Skin epidermis (tissue), 12 donors: ENCODE measurements at regions not wholly inside any gene's neighbourhood (a gene's known extent, or its start where the extent isn't known, plus 50 kb on each side); places are given as distances from the start of the nearest gene placed in this dataset.

Experiments used
- H3K27ac ChIP-seq, 21 experiments: fragments of 200-600 bp; sonication (generic) in 11 of 21; one replicate each; pipeline ENCODE4 v1.5.0; 2020; ENCODE audit warnings: mild to moderate bottlenecking in 3 of 21, inconsistent platforms in 2 of 21, moderate library complexity in 2 of 21
- H3K4me3 ChIP-seq, 7 experiments: fragments of 200-600 bp; sonication (generic) in 2 of 7; one replicate each; pipeline ENCODE4 v1.5.0; 2020; ENCODE audit warnings: inconsistent platforms in 2 of 7, mild to moderate bottlenecking in 2 of 7, moderate library complexity in 1 of 7

GRCh38 chr11:127223026-127223425, 222.5 kb upstream of the KIRREL3 start:
- Histone ChIP-seq H3K27ac (no peak overlapping the region), H3K4me3 (no peak overlapping the region)

- no peak overlapping the region for H3K4me3 ChIP-seq
- H3K27ac ChIP-seq = no peak overlapping the region
These were observed 219.1 kb upstream of the KIRREL3 start for GRCh38 chr11:127219704-127220103.

DNA sequence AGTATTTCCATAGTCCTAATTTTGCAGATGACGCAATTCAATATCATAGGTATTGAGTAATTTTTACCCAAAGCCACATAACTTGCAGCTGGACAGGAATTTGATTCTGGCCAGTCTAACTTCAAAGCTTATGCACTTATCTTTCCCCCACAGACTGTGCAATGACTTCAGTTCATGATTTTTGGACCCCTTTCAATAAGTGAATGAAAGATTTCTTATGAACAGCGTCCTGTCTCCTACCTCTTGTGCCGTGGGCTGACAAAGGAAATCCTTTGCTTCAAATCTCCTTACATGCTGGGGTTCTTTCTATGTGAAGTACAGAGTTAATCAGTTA, 217.7 kb upstream of the KIRREL3 start:
- Histone ChIP-seq H3K27ac (no peak overlapping the region), H3K4me3 (no peak overlapping the region)

DNA sequence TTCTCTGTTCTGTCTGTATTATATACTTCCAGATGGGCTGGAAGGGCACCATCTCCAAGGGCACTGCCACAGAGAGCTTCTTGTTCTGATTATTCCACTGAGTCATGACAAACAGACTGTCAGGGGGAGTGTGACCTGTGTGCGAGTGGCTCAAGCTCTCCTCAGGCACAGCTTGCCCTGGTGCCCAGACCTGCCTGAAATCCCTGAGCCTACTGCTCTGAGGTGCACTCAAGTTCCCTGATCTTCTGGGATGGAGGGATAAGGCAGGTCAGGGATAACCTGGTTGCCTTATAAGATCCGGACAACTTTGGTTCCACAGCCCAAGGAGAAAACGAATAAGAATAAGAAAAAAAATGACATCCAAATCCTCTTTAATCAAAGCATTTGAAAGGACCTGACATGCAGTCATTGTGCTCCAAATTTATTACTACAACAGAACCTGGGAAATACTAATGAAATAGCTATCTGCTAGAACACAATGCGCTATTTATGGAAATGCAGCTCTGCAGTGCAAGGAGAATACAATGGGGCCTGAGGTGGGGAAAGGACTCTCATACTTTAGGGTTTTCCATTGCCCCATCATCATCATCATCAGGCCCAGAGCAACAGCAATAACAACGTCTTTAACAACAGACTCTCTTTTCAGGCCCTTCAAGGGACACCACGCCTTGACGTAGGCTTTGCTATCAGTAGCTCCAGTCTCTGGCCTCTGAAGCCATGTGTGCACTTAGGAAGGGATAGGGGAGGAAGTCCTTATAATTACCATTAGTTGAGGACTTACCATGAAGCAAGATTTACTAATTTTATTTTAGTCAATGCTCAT, 217.1 kb upstream of the KIRREL3 start:
- H3K27ac ChIP-seq = no peak overlapping the region

GRCh38 chr11:127205688-127206217, 205.2 kb upstream of the KIRREL3 start:
- Histone ChIP-seq H3K27ac (no peak overlapping the region), H3K4me3 (no peak overlapping the region)

More for the DNA sequence above, 217.1 kb upstream of the KIRREL3 start:
- H3K4me3 ChIP-seq = no peak overlapping the region

- no peak overlapping the region for H3K4me3 ChIP-seq
- H3K27ac ChIP-seq = no peak overlapping the region
These were observed 202.9 kb upstream of the KIRREL3 start for GRCh38 chr11:127203490-127203889.

DNA sequence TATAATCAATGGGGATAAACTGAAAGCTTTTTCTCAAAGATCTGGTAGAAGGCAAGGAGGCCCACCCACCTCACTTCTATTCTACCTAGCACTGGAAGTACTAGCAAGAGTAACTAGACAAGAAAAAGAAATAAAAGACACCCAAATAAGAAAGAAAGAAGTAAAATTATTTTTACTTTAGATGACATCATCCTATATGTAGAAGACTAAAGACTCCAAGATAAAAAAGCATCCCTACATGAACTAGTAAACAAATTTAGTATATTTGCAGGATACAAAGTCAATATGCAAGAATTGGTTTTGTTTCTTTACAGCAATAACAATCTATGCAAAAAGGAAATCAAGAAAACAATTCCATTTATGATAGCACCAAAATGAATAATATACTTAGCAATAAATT, 201.5 kb upstream of the KIRREL3 start:
- H3K4me3 ChIP-seq = no peak overlapping the region
- H3K27ac ChIP-seq = no peak overlapping the region

DNA sequence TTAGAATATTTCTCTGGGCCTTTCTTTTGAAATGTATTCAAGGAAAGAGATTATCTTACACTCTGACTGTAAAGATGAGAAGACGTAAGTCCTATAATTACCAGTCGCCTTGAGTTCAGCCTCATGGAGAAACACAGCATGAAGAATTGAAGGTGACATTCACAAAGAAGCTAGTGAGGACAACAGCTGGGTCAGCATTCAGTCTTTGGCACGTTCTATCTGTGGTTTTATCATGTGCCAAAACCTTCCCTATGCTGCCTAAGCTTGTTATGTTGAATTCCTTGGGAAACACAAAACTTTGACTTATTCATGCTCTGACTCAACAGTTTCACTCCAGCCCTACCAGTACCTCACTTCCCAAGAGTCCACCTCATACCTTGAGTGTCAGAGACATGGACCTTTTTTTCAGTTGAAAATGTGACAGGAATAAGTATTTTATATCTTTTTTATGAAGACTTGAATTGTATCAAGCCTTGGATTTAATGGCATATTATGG, 198.8 kb upstream of the KIRREL3 start:
- Histone ChIP-seq H3K27ac (no peak overlapping the region), H3K4me3 (no peak overlapping the region)

- H3K27ac ChIP-seq = no peak overlapping the region
- H3K4me3 ChIP-seq = no peak overlapping the region
These were observed 195.0 kb upstream of the KIRREL3 start for GRCh38 chr11:127195501-127196120.

GRCh38 chr11:127194521-127194920, 194.0 kb upstream of the KIRREL3 start:
- Histone ChIP-seq H3K27ac (no peak overlapping the region), H3K4me3 (no peak overlapping the region)

DNA sequence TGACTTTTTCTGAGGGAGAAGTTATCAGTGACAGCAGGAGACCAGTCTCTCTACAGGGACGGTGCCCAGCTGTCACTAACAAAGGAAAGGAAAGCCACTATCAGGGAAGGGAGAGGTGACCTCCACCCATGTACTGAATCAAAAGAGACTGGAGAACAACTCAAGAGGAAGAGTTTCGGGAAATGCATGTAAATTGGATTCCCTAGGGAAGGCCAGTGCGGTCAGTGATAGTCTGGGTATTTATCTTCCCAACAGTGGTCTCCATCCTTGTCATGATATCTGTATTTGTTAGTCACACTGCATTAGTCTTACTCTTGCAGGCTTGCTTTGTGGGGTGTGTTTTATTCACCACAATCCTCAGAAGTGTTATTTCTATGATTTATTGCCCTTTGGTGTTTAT, 193.4 kb upstream of the KIRREL3 start:
- H3K4me3 ChIP-seq = no peak overlapping the region
- no peak overlapping the region for H3K27ac ChIP-seq

- no peak overlapping the region for H3K4me3 ChIP-seq
These were observed 191.1 kb upstream of the KIRREL3 start for GRCh38 chr11:127191689-127192088.

DNA sequence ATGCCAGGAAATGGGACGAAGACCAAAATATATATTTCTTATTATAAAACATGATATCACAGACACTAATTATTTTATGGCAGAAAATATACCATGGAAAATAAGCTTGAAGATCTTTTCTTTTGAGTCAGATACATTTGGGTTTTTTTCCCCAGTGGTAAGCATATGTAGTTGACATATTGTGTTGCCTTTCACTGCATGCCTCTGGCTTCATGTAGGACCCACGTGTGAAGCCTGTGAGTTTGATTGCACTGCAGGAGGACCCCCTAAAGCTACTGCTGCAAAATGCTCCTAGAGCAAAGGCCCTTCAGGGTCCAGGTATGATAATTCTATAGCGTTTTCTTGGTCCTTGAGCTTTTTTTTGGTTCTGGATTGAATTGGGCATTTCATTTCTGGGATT, 190.7 kb upstream of the KIRREL3 start:
- Histone ChIP-seq H3K27ac (no peak overlapping the region), H3K4me3 (no peak overlapping the region)

More at GRCh38 chr11:127191689-127192088, 191.1 kb upstream of the KIRREL3 start:
- H3K27ac ChIP-seq = no peak overlapping the region

DNA sequence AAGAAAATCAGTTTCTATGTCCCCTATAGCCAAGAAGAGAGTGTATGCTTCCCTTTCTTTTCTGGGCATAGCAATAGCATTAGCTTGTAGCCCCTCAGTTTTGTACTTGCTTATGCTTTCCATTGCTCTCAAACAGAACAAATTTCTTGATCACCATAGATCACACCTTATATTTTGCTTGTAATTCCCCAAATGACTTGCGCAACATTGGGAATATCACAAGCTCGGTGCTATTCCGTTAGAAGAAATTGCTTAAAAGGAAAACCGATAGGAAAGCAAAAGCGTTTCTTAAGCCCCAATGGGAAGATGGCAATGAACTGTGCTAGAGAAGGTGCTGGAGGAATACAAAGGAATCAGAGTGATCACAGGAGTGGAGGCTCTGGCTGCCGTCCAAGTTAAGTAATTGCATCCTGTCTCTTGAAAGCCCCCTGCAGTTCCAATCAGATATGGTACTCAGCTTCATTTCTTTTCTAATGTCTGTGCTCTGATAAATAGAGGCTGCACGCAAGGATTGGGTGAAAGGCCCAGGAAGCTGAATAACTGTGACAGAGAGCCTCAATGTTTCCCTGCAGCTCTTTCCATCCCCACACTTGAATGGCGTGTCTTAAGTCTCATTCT, 182.1 kb upstream of the KIRREL3 start:
- no peak overlapping the region for H3K4me3 ChIP-seq
- no peak overlapping the region for H3K27ac ChIP-seq

DNA sequence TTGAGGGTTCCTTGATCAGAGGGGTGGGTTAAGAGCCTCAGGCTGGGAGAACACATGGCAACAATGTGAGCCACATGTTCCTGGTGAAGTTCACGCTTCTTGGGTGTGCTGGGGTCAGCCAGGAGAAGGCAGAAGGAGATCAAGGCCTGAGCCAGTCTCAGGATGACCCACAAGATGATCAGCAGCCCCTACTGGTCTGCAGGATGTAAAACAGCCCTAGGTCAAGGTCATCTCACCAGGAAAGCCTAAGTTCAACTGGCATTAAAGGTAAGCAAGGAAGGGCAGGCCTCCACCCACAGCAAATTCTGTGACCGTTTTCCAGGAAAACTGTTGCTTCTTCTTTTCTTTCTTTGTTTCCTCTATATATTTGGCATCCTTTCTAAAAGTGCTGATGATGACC, 156.7 kb upstream of the KIRREL3 start:
- H3K4me3 ChIP-seq = no peak overlapping the region
- no peak overlapping the region for H3K27ac ChIP-seq

DNA sequence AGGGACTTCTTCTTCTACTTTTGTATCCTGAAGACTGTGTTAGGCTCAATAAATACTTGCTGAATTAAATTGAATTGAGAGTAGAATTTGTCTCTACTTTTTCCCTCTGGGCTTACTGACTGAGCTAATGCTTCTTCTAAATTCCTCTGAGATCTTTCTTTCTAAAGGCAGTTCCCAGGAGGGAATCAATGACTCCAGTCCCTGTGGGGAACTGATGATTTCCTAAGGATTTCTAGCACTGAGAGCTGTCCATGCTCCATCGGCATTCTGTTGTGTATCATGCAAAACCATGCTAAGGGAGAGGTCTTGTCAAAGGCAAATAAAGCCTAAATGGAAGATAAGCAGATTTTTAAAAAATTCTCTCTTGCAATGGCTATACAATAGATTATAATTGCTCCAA, 148.8 kb upstream of the KIRREL3 start:
- no peak overlapping the region for H3K27ac ChIP-seq
- no peak overlapping the region for H3K4me3 ChIP-seq

DNA sequence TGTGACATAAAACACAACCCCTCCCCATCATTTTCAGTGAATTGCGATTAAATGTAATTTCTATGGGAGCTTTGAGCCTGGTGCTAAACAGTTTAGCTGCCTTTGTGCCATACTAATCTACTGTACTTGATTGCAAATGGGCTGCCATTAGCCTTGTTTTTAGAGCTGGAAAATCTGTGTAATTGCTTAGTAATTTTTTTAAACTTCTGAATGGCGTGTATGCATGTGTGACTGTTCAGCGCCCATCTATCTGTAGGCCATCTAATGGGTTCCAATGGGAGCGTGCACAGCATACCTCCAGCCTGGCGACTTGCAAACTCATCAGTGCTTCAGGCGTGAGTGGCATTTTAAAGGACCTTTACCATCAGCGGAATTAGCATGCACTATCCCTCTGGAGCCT, 142.7 kb upstream of the KIRREL3 start:
- H3K27ac ChIP-seq = no peak overlapping the region
- no peak overlapping the region for H3K4me3 ChIP-seq

GRCh38 chr11:127138613-127139012, 138.0 kb upstream of the KIRREL3 start:
- no peak overlapping the region for H3K27ac ChIP-seq
- no peak overlapping the region for H3K4me3 ChIP-seq

DNA sequence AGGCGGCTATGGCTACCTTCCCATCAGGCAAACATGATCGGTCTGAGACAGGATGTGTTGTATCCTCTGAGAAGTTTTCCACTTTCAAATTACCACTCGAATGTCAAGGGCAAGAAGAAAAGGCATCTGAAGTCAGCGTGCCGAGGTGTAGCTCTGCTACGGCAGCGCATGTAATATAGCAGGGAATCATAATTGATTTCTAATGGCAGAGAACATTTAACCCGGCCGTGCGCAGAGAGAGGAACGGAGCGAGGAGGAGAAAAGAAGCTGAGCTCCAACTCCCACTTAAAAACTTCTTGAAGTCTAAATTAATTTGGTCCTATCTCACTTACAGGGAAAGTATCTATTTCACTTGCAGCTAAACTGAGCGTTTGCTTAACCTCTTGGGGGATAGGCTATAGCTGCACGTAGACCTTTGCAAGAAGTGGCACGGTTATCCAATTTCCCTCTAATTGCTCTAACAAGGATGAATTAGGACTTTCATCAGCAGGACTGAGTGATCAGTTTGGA, 137.3 kb upstream of the KIRREL3 start:
- H3K27ac ChIP-seq = no peak overlapping the region
- no peak overlapping the region for H3K4me3 ChIP-seq

DNA sequence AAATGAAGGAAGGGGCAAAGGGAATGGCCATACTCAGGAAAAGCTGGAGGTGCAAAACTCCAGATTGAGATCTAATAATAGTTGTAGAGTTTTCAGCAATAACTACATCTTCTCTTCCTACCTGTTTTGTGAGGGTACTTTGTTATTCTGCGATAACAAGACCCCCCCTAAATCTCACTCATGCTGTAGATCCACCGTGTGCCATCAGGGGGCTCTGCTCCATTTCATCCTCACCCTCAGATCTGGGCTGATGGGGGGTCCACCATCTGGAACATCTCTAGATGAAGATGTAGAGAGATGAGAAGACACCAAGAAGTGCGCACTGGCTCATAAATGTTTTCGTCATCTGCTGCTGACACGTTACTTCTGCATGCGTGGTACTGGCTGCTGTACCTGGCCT, 135.9 kb upstream of the KIRREL3 start:
- Histone ChIP-seq H3K4me3 (no peak overlapping the region), H3K27ac (no peak overlapping the region)

- H3K27ac ChIP-seq = no peak overlapping the region
These were observed 134.7 kb upstream of the KIRREL3 start for GRCh38 chr11:127135256-127135655.

More at GRCh38 chr11:127135256-127135655, 134.7 kb upstream of the KIRREL3 start:
- H3K4me3 ChIP-seq = no peak overlapping the region
